Glutamatergic neuron (in vitro differentiated cells): ENCODE measurements at regions not wholly inside any gene's neighbourhood (a gene's known extent, or its start where the extent isn't known, plus 50 kb on each side); places are given as distances from the start of the nearest gene placed in this dataset.

Source experiments
- DNase-seq: peaks from one replicate; pipeline ENCODE4 v3.0.0; 2022
- H3K27ac Mint-ChIP-seq: one replicate; pipeline ENCODE4 v1.8.0; 2020; ENCODE audit warnings: mild to moderate bottlenecking, mixed read lengths, inconsistent platforms; ENCODE audit not compliant: unreplicated experiment
- H3K27me3 Mint-ChIP-seq: one replicate; pipeline ENCODE4 v1.8.0; 2020; ENCODE audit warnings: mild to moderate bottlenecking, moderate library complexity, mixed read lengths, inconsistent platforms; ENCODE audit not compliant: unreplicated experiment
- H3K36me3 Mint-ChIP-seq: one replicate; pipeline ENCODE4 v1.8.0; 2020; ENCODE audit warnings: mild to moderate bottlenecking, mixed read lengths, inconsistent platforms; ENCODE audit not compliant: unreplicated experiment
- H3K4me1 Mint-ChIP-seq: one replicate; pipeline ENCODE4 v1.8.0; 2020; ENCODE audit warnings: mild to moderate bottlenecking, low read depth, mixed read lengths, inconsistent platforms; ENCODE audit not compliant: unreplicated experiment
- H3K4me3 Mint-ChIP-seq: one replicate; pipeline ENCODE4 v1.8.0; 2020; ENCODE audit warnings: mild to moderate bottlenecking, mixed read lengths, inconsistent platforms; ENCODE audit not compliant: unreplicated experiment
- H3K9me3 Mint-ChIP-seq: one replicate; pipeline ENCODE4 v1.8.0; 2020; ENCODE audit warnings: mild to moderate bottlenecking, moderate library complexity, mixed read lengths, inconsistent platforms; ENCODE audit not compliant: unreplicated experiment
- CTCF ChIP-seq: fragments of 200-600 bp; sonication (generic); IDR thresholded peaks from one replicate; pipeline ENCODE4 v1.5.0; 2021; ENCODE audit not compliant: partially characterized antibody, unreplicated experiment

GRCh38 chr14:44620121-44621019, 113.3 kb upstream of the FSCB start:
- no peak overlapping the region for H3K27ac Mint-ChIP-seq
- TF ChIP-seq CTCF: no peak

GRCh38 chr14:44616204-44616603, 109.1 kb upstream of the FSCB start:
- no peak for TF ChIP-seq CTCF
- H3K27me3 Mint-ChIP-seq: no peaks in the 10 kb centered on the region
- no peaks in the 10 kb centered on the region for H3K36me3 Mint-ChIP-seq
- H3K4me3 Mint-ChIP-seq: no peak overlapping the region
- H3K4me1 Mint-ChIP-seq: no peaks in the 10 kb centered on the region
- H3K27ac Mint-ChIP-seq: no peak overlapping the region
- H3K9me3 Mint-ChIP-seq: no peaks in the 10 kb centered on the region
- DNase-seq: no peak

More at GRCh38 chr14:44620121-44621019, 113.3 kb upstream of the FSCB start:
- Mint-ChIP-seq H3K4me1 (no peaks in the 10 kb centered on the region), H3K9me3 (no peaks in the 10 kb centered on the region), H3K36me3 (no peaks in the 10 kb centered on the region), H3K4me3 (no peak overlapping the region), H3K27me3 (no peaks in the 10 kb centered on the region)
- no peak for DNase-seq

GRCh38 chr14:44613061-44613712, 106.1 kb upstream of the FSCB start:
- Mint-ChIP-seq H3K36me3 (no peaks in the 10 kb centered on the region), H3K4me3 (no peak overlapping the region), H3K9me3 (no peaks in the 10 kb centered on the region), H3K27ac (no peak overlapping the region), H3K4me1 (no peaks in the 10 kb centered on the region), H3K27me3 (no peaks in the 10 kb centered on the region)
- no peak for TF ChIP-seq CTCF
- no peak for DNase-seq

- Mint-ChIP-seq H3K4me3 (no peak overlapping the region), H3K27ac (no peak overlapping the region), H3K4me1 (no peaks in the 10 kb centered on the region), H3K36me3 (no peaks in the 10 kb centered on the region), H3K9me3 (no peaks in the 10 kb centered on the region), H3K27me3 (no peaks in the 10 kb centered on the region)
- DNase-seq: no peak
- no peak for TF ChIP-seq CTCF
Observed at GRCh38 chr14:44612002-44612401, 104.9 kb upstream of the FSCB start.

- no peak overlapping the region for H3K4me3 Mint-ChIP-seq
- no peaks in the 10 kb centered on the region for H3K4me1 Mint-ChIP-seq
Observed at GRCh38 chr14:44609876-44610510, 102.9 kb upstream of the FSCB start.

More at GRCh38 chr14:44609876-44610510, 102.9 kb upstream of the FSCB start:
- DNase-seq: no peak
- no peaks in the 10 kb centered on the region for H3K9me3 Mint-ChIP-seq
- no peak overlapping the region for H3K27ac Mint-ChIP-seq
- TF ChIP-seq CTCF: no peak
- no peaks in the 10 kb centered on the region for H3K36me3 Mint-ChIP-seq
- H3K27me3 Mint-ChIP-seq: no peaks in the 10 kb centered on the region
